GM23338 (cell line): ENCODE measurements at regions not wholly inside any gene's neighbourhood (a gene's known extent, or its start where the extent isn't known, plus 50 kb on each side); places are given as distances from the start of the nearest gene placed in this dataset.

Experiments used
- ATAC-seq: fragments of 200-7000 bp; cut with Tn5 transposase; 3 replicates; pipeline ENCODE4 v1.9.1; 2020
- DNase-seq: peaks from one replicate; pipeline ENCODE4 v3.0.0-alpha.2; 2015; ENCODE audit warnings: low spot score
- H2AFZ ChIP-seq: fragments of 200-600 bp; sonication (generic); 2 replicates; pipeline ENCODE4 v1.8.0; 2016; ENCODE audit warnings: antibody characterized with exemption, mild to moderate bottlenecking, moderate library complexity
- H3F3A ChIP-seq: fragments of 200-600 bp; sonication (generic); replicated peaks from 2 replicates; pipeline ENCODE4 v1.8.0; 2017; ENCODE audit warnings: antibody characterized with exemption, mixed run types, low read depth
- H3K27ac ChIP-seq: fragments of 200-600 bp; sonication (generic); 2 replicates; pipeline ENCODE4 v1.6.1; 2016; ENCODE audit warnings: low read depth
- H3K27me3 ChIP-seq: fragments of 200-600 bp; sonication (generic); 2 replicates; pipeline ENCODE4 v1.8.0; 2016; ENCODE audit warnings: mild to moderate bottlenecking, mixed run types, moderate library complexity; ENCODE audit not compliant: insufficient read depth
- H3K36me3 ChIP-seq: fragments of 200-600 bp; sonication (generic); 2 replicates; pipeline ENCODE4 v1.8.0; 2016; ENCODE audit warnings: mild to moderate bottlenecking; ENCODE audit not compliant: insufficient read depth
- H3K4me1 ChIP-seq: fragments of 200-600 bp; sonication (generic); 2 replicates; pipeline ENCODE4 v1.8.0; 2016; ENCODE audit warnings: mild to moderate bottlenecking, moderate library complexity; ENCODE audit not compliant: insufficient read depth
- H3K4me2 ChIP-seq: fragments of 200-600 bp; sonication (generic); 2 replicates; pipeline ENCODE4 v1.7.1; 2017; ENCODE audit warnings: mixed run types
- H3K4me3 ChIP-seq: fragments of 200-600 bp; sonication (generic); 2 replicates; pipeline ENCODE4 v1.6.1; 2016; ENCODE audit warnings: mixed run types
- H3K79me2 ChIP-seq: fragments of 200-600 bp; sonication (generic); replicated peaks from 2 replicates; pipeline ENCODE4 v1.8.0; 2017; ENCODE audit warnings: mild to moderate bottlenecking; ENCODE audit not compliant: insufficient read depth
- H3K9me2 ChIP-seq: fragments of 200-600 bp; sonication (generic); 2 replicates; pipeline ENCODE4 v1.8.0; 2017; ENCODE audit not compliant: insufficient read depth
- H4K20me1 ChIP-seq: fragments of 200-600 bp; sonication (generic); replicated peaks from 2 replicates; pipeline ENCODE4 v1.8.0; 2017; ENCODE audit warnings: mild to moderate bottlenecking; ENCODE audit not compliant: insufficient read depth
- H3K27ac Mint-ChIP-seq: 2 replicates; pipeline ENCODE4 v1.8.0; 2020; ENCODE audit warnings: inconsistent platforms, mild to moderate bottlenecking, moderate library complexity, mixed read lengths
- H3K27me3 Mint-ChIP-seq: 3 replicates; pipeline ENCODE4 v1.8.0; 2022; ENCODE audit warnings: low read depth, mild to moderate bottlenecking, moderate library complexity, mixed read lengths, inconsistent platforms; ENCODE audit not compliant: insufficient read depth, poor library complexity
- H3K36me3 Mint-ChIP-seq: 3 replicates; pipeline ENCODE4 v1.8.0; 2021; ENCODE audit warnings: low read depth, mild to moderate bottlenecking, inconsistent platforms, moderate library complexity, mixed read lengths
- H3K4me1 Mint-ChIP-seq: 3 replicates; pipeline ENCODE4 v1.8.0; 2020; ENCODE audit warnings: mild to moderate bottlenecking, inconsistent platforms, mixed read lengths
- H3K4me3 Mint-ChIP-seq: 3 replicates; pipeline ENCODE4 v1.8.0; 2021; ENCODE audit warnings: moderate library complexity, mild to moderate bottlenecking, inconsistent platforms, mixed read lengths
- H3K9me3 Mint-ChIP-seq: 3 replicates; pipeline ENCODE4 v1.8.0; 2020; ENCODE audit warnings: moderate library complexity, mild to moderate bottlenecking, inconsistent platforms, mixed read lengths
- CREB1 ChIP-seq: fragments of 250-450 bp; sonication (Bioruptor Pico); IDR thresholded peaks from 2 replicates; pipeline ENCODE4 v1.5.0; 2020; ENCODE audit warnings: low read depth, mild to moderate bottlenecking, moderate library complexity
- CTCF ChIP-seq, 2 experiments: fragments of 200-600 bp in 1 of 2; sonication (generic) in 1 of 2; conservative IDR thresholded peaks; 2 replicates each; pipeline versions ENCODE4 v1.5.1 to v1.6.1; 2016 to 2017; ENCODE audit warnings: antibody characterized with exemption in 2 of 2, low read depth in 2 of 2, mild to moderate bottlenecking in 2 of 2, moderate library complexity in 1 of 2
- EZH2phosphoT487 ChIP-seq: fragments of 200-600 bp; sonication (generic); IDR thresholded peaks from one replicate; pipeline ENCODE4 v1.8.1; 2018; ENCODE audit warnings: antibody characterized with exemption; ENCODE audit not compliant: unreplicated experiment
- JUNB ChIP-seq: IDR thresholded peaks from one replicate; pipeline ENCODE4 v1.6.1; 2016; ENCODE audit warnings: antibody characterized with exemption; ENCODE audit not compliant: unreplicated experiment
- ZNF462 ChIP-seq: fragments of 250-450 bp; sonication (Bioruptor Pico); IDR thresholded peaks from 2 replicates; pipeline ENCODE4 v1.5.0; 2020; ENCODE audit warnings: mild to moderate bottlenecking, moderate library complexity

DNA sequence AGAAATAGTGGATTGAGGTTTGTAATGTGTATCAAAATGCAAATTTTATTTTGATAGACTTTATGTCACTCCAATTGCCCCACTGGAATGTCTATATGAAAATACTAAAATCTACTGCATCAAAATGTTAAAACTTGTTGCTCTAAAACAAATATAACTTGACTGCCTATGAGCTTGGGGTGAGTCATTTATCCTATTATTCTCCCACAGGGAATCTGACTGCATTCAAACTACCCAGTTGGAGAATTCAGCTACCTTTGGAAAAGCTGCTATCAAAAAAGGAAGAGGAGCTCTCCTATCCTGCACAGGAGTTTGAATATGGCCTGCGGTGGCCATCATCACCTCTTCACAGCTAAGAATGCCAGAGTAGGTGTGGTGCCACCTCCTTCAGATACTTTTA, 173.1 kb downstream of the KLHL28 start:
- Histone ChIP-seq H3K4me3 (no peak overlapping the region), H3K79me2 (no peaks in the 10 kb centered on the region), H3F3A (no peaks in the 10 kb centered on the region), H3K4me1 (no peaks in the 10 kb centered on the region), H3K27ac (no peak overlapping the region), H3K9me2 (peaks cover 12% of the 10 kb centered on the region; the same call in 1 of the 2 replicates), H3K27me3 (no peaks in the 10 kb centered on the region), H2AFZ (no peak overlapping the region), H3K36me3 (no peaks in the 10 kb centered on the region), H3K4me2 (no peak overlapping the region), H4K20me1 (no peaks in the 10 kb centered on the region)
- DNase-seq = no peak
- TF ChIP-seq CTCF (conservative IDR thresholded peaks at IDR 0.05; ENCODE audit: low read depth in 2 of 2) = no peak
- TF ChIP-seq CREB1 = no peak
- no peak for TF ChIP-seq ZNF462 (CRISPR knock-in tag)
- no peak for TF ChIP-seq JUNB
- TF ChIP-seq EZH2phosphoT487 = no peak
- H3K4me3 Mint-ChIP-seq = no peak overlapping the region
- H3K4me1 Mint-ChIP-seq = no peaks in the 10 kb centered on the region
- no peak for ATAC-seq
- peaks cover 2% of the 10 kb centered on the region for H3K27me3 Mint-ChIP-seq
- no peaks in the 10 kb centered on the region for H3K36me3 Mint-ChIP-seq
- H3K9me3 Mint-ChIP-seq = no peaks in the 10 kb centered on the region
- no peak overlapping the region for H3K27ac Mint-ChIP-seq
